Liver (tissue), 3 donors: ENCODE measurements at regions not wholly inside any gene's neighbourhood (a gene's known extent, or its start where the extent isn't known, plus 50 kb on each side); places are given as distances from the start of the nearest gene placed in this dataset.

ENCODE experiments used
- ATF3 ChIP-seq: IDR thresholded peaks from 2 replicates; pipeline ENCODE4 v1.6.1; 2016; ENCODE audit warnings: antibody characterized with exemption
- CTCF ChIP-seq: fragments of 150-350 bp; IDR thresholded peaks from 2 replicates; pipeline ENCODE4 v1.5.1; 2017; ENCODE audit warnings: improper control_type of control experiment, low read depth, low read length; ENCODE audit not compliant: missing input control
- GABPA ChIP-seq, 2 donors: IDR thresholded peaks in 1 of 2; conservative IDR thresholded peaks in 1 of 2; 2 replicates each; pipeline ENCODE4 v1.6.1; 2016; ENCODE audit warnings: antibody characterized with exemption in 2 of 2, mild to moderate bottlenecking in 1 of 2, moderate library complexity in 1 of 2
- JUND ChIP-seq, 2 donors: IDR thresholded peaks; 2 replicates each; pipeline ENCODE4 v1.6.1; 2016; ENCODE audit warnings: antibody characterized with exemption in 2 of 2
- MAX ChIP-seq: IDR thresholded peaks from 2 replicates; pipeline ENCODE4 v1.6.1; 2016; ENCODE audit warnings: antibody characterized with exemption
- RAD21 ChIP-seq, 2 donors: IDR thresholded peaks; 2 replicates each; pipeline ENCODE4 v1.6.1; 2016; ENCODE audit warnings: antibody characterized with exemption in 2 of 2, mild to moderate bottlenecking in 2 of 2
- YY1 ChIP-seq: IDR thresholded peaks from 2 replicates; pipeline ENCODE4 v1.6.1; 2016; ENCODE audit warnings: antibody characterized with exemption, mild to moderate bottlenecking
- donor health status: healthy.
- donor health status: healthy.

- TF ChIP-seq GABPA (IDR thresholded peaks at IDR 0.05 in 1 of 2, conservative IDR thresholded peaks at IDR 0.05 in 1 of 2), result no peak
- TF ChIP-seq YY1, result no peak
- no peak for TF ChIP-seq ATF3
- no peak for TF ChIP-seq RAD21 (IDR thresholded peaks at IDR 0.05)
- TF ChIP-seq CTCF, result no peak
- TF ChIP-seq MAX, result no peak
- no peak for TF ChIP-seq JUND (IDR thresholded peaks at IDR 0.05)
Measured at GRCh38 chr4:27094783-27095182, 234.1 kb downstream of the STIM2 start.
